Caco-2 (cell line): ENCODE measurements at regions not wholly inside any gene's neighbourhood (a gene's known extent, or its start where the extent isn't known, plus 50 kb on each side); places are given as distances from the start of the nearest gene placed in this dataset.

Experiments used
- BruUV-seq: library from RNA; stranded (reverse); fragments of 400-500 nt; replicated peaks from 2 replicates; lab custom pipeline; 2021; lab: Mats Ljungman, UMichigan
- CTCF ChIA-PET: fragments of 300-600 bp; sonication (Branson Sonifier 250); formaldehyde crosslinking; loops from one replicate; lab custom pipeline; 2022; ENCODE audit warnings: antibody characterized with exemption; lab: Charles Lee
- POLR2A ChIA-PET: fragments of 300-600 bp; sonication (Branson Sonifier 250); formaldehyde crosslinking; loops from one replicate; lab custom pipeline; 2022; ENCODE audit warnings: antibody characterized with exemption; lab: Charles Lee
- DNase-seq, 2 experiments: peaks; one replicate each; pipeline versions ENCODE4 v3.0.0 to v3.0.0-alpha.2; 2020 to 2022
- H3K27me3 ChIP-seq: replicated peaks from 2 replicates; pipeline ENCODE4 v1.6.0; 2011; ENCODE audit warnings: low read length; ENCODE audit not compliant: control insufficient read depth, insufficient read depth
- H3K36me3 ChIP-seq: 2 replicates; pipeline ENCODE4 v1.5.1; 2011; ENCODE audit warnings: low read length; ENCODE audit not compliant: control insufficient read depth, insufficient read depth
- H3K4me1 ChIP-seq: fragments of 250-450 bp; sonication (Bioruptor Pico); 2 replicates; pipeline ENCODE4 v1.5.1; 2020; ENCODE audit warnings: mild to moderate bottlenecking
- H3K4me3 ChIP-seq: 2 replicates; pipeline ENCODE4 v1.5.1; 2011; ENCODE audit warnings: low read depth, mild to moderate bottlenecking, control low read depth, low read length
- H3K9me3 ChIP-seq: fragments of 250-450 bp; sonication (Bioruptor Pico); 2 replicates; pipeline ENCODE4 v1.5.1; 2020; ENCODE audit warnings: mild to moderate bottlenecking, moderate library complexity
- H3K27ac Mint-ChIP-seq: one replicate; pipeline ENCODE4 v1.8.0; 2022; ENCODE audit warnings: mixed read lengths; ENCODE audit not compliant: unreplicated experiment
- H3K27me3 Mint-ChIP-seq: one replicate; pipeline ENCODE4 v1.8.0; 2022; ENCODE audit warnings: mixed read lengths; ENCODE audit not compliant: insufficient read depth, unreplicated experiment
- H3K36me3 Mint-ChIP-seq: one replicate; pipeline ENCODE4 v1.8.0; 2022; ENCODE audit warnings: mild to moderate bottlenecking, mixed read lengths; ENCODE audit not compliant: insufficient read depth, unreplicated experiment
- H3K4me1 Mint-ChIP-seq: one replicate; pipeline ENCODE4 v1.8.0; 2022; ENCODE audit warnings: low read depth, mixed read lengths; ENCODE audit not compliant: unreplicated experiment
- H3K4me3 Mint-ChIP-seq: one replicate; pipeline ENCODE4 v1.8.0; 2022; ENCODE audit warnings: mild to moderate bottlenecking, moderate library complexity, mixed read lengths; ENCODE audit not compliant: unreplicated experiment
- H3K9me3 Mint-ChIP-seq: one replicate; pipeline ENCODE4 v1.8.0; 2022; ENCODE audit warnings: mixed read lengths; ENCODE audit not compliant: unreplicated experiment
- CTCF ChIP-seq, 2 experiments: fragments of 200-600 bp in 1 of 2; IDR thresholded peaks; 1 replicate in 1 of 2; 2 replicates in 1 of 2; pipeline versions ENCODE4 v1.5.1 to v1.8.0; 2011 to 2022; ENCODE audit warnings: antibody characterized with exemption in 1 of 2, control low read depth in 1 of 2, inconsistent platforms in 1 of 2, low read depth in 1 of 2, low read length in 1 of 2, mild to moderate bottlenecking in 1 of 2, moderate library complexity in 1 of 2; ENCODE audit not compliant: insufficient read depth in 1 of 2, severe bottlenecking in 1 of 2, unreplicated experiment in 1 of 2
- intact Hi-C: fragments of 100-400 bp; cut with micrococcal nuclease; formaldehyde crosslinking; loops from one replicate; pipeline ENCODE4 v1.10.0; 2022; ENCODE audit not compliant: unreplicated experiment

- H3K4me3 Mint-ChIP-seq: no peak overlapping the region
- POLR2A ChIA-PET: no interaction called here
- H3K9me3 Mint-ChIP-seq: peaks cover 9% of the 10 kb centered on the region
- TF ChIP-seq CTCF (IDR thresholded peaks at IDR 0.05; ENCODE audit: insufficient read depth in 1 of 2, low read depth in 1 of 2, low read length in 1 of 2, severe bottlenecking in 1 of 2, unreplicated experiment in 1 of 2): no peak
- intact Hi-C loops: no loop called here
- CTCF ChIA-PET: no interaction called here
- Histone ChIP-seq H3K4me3 (no peak overlapping the region), H3K36me3 (no peaks in the 10 kb centered on the region), H3K27me3 (no peaks in the 10 kb centered on the region), H3K9me3 (peaks cover 4% of the 10 kb centered on the region; the same call in 1 of the 2 replicates), H3K4me1 (no peaks in the 10 kb centered on the region)
- no peak overlapping the region for H3K27ac Mint-ChIP-seq
- peaks cover 2% of the 10 kb centered on the region for H3K27me3 Mint-ChIP-seq
- H3K36me3 Mint-ChIP-seq: no peaks in the 10 kb centered on the region
- no peaks in the 10 kb centered on the region for H3K4me1 Mint-ChIP-seq
- no TSS peak for BruUV-seq
- no peak for DNase-seq
These were observed 254.7 kb downstream of the EDEM1 start for GRCh38 chr3:5442106-5442785.

GRCh38 chr3:5442786-5443138 is 255.3 kb downstream of the EDEM1 start:
- DNase-seq: no peak
- Mint-ChIP-seq H3K4me1 (no peaks in the 10 kb centered on the region), H3K4me3 (no peak overlapping the region), H3K9me3 (peaks cover 9% of the 10 kb centered on the region), H3K27me3 (peaks cover 2% of the 10 kb centered on the region), H3K27ac (no peak overlapping the region), H3K36me3 (no peaks in the 10 kb centered on the region)
- ChIA-PET POLR2A (no interaction called here), CTCF (no interaction called here)
- no TSS peak for BruUV-seq
- Histone ChIP-seq H3K4me3 (no peak overlapping the region), H3K36me3 (no peaks in the 10 kb centered on the region), H3K9me3 (peaks cover 4% of the 10 kb centered on the region; the same call in 1 of the 2 replicates), H3K4me1 (no peaks in the 10 kb centered on the region), H3K27me3 (no peaks in the 10 kb centered on the region)
- no peak for TF ChIP-seq CTCF (IDR thresholded peaks at IDR 0.05; ENCODE audit: insufficient read depth in 1 of 2, low read depth in 1 of 2, low read length in 1 of 2, severe bottlenecking in 1 of 2, unreplicated experiment in 1 of 2)
- intact Hi-C loops: no loop called here

- no peaks in the 10 kb centered on the region for H3K4me1 ChIP-seq
- Mint-ChIP-seq H3K27me3 (no peaks in the 10 kb centered on the region), H3K9me3 (peaks cover 9% of the 10 kb centered on the region), H3K27ac (no peak overlapping the region), H3K36me3 (no peaks in the 10 kb centered on the region), H3K4me3 (no peak overlapping the region), H3K4me1 (no peaks in the 10 kb centered on the region)
- no peak for DNase-seq
- H3K4me3 ChIP-seq: no peak overlapping the region
- intact Hi-C loops: no loop called here
- ChIA-PET POLR2A (no interaction called here), CTCF (no interaction called here)
- TF ChIP-seq CTCF (IDR thresholded peaks at IDR 0.05; ENCODE audit: insufficient read depth in 1 of 2, low read depth in 1 of 2, low read length in 1 of 2, severe bottlenecking in 1 of 2, unreplicated experiment in 1 of 2): no peak
- peaks cover 4% of the 10 kb centered on the region; the same call in 1 of the 2 replicates for H3K9me3 ChIP-seq
- BruUV-seq: no TSS peak
- H3K36me3 ChIP-seq: no peaks in the 10 kb centered on the region
- H3K27me3 ChIP-seq: no peaks in the 10 kb centered on the region
These were observed 256.7 kb downstream of the EDEM1 start for GRCh38 chr3:5444253-5444652.
